Panc1 (cell line): ENCODE measurements at regions not wholly inside any gene's neighbourhood (a gene's known extent, or its start where the extent isn't known, plus 50 kb on each side); places are given as distances from the start of the nearest gene placed in this dataset.

Experiments
- ATAC-seq: fragments of 200-7000 bp; cut with Tn5 transposase; 2 replicates; pipeline ENCODE4 v1.9.1; 2020; ENCODE audit warnings: mild to moderate bottlenecking, moderate library complexity
- BruUV-seq: library from RNA; stranded (reverse); fragments of 400-500 nt; replicated peaks from 2 replicates; lab custom pipeline; 2021; lab: Mats Ljungman, UMichigan
- CTCF ChIA-PET: fragments of 300-600 bp; sonication (Branson Sonifier 250); formaldehyde crosslinking; loops from one replicate; lab custom pipeline; 2022; ENCODE audit warnings: antibody characterized with exemption; lab: Charles Lee
- POLR2A ChIA-PET: fragments of 300-600 bp; sonication (Branson Sonifier 250); formaldehyde crosslinking; loops from one replicate; lab custom pipeline; 2022; ENCODE audit warnings: antibody characterized with exemption; lab: Charles Lee
- DNase-seq: peaks from one replicate; pipeline ENCODE4 v3.0.0-alpha.2; 2010; ENCODE audit warnings: low read depth, low spot score
- H3K27ac ChIP-seq: 2 replicates; pipeline ENCODE4 v1.5.1; 2011; ENCODE audit warnings: mild to moderate bottlenecking, low read length, inconsistent platforms
- H3K27me3 ChIP-seq: fragments of 200-500 bp; sonication (Bioruptor generic); 2 replicates; pipeline ENCODE4 v1.6.0; 2014; ENCODE audit warnings: low read length, inconsistent platforms; ENCODE audit not compliant: control insufficient read depth, insufficient read depth
- H3K36me3 ChIP-seq: fragments of 200-500 bp; sonication (Bioruptor generic); 2 replicates; pipeline ENCODE4 v1.5.1; 2014; ENCODE audit warnings: inconsistent platforms, mild to moderate bottlenecking, low read length, moderate library complexity; ENCODE audit not compliant: control insufficient read depth, insufficient read depth
- H3K4me1 ChIP-seq: 2 replicates; pipeline ENCODE4 v1.5.1; 2011; ENCODE audit warnings: inconsistent platforms, mild to moderate bottlenecking, low read length, moderate library complexity; ENCODE audit not compliant: control insufficient read depth, insufficient read depth
- H3K4me3 ChIP-seq, 2 experiments: 2 replicates each; pipeline ENCODE4 v1.5.1; 2011 to 2012; ENCODE audit warnings: low read depth in 2 of 2, low read length in 2 of 2, mild to moderate bottlenecking in 2 of 2, inconsistent platforms in 1 of 2, moderate library complexity in 1 of 2
- H3K9me3 ChIP-seq: fragments of 200-500 bp; sonication (Bioruptor generic); 2 replicates; pipeline ENCODE4 v1.5.1; 2014; ENCODE audit warnings: low read depth, mild to moderate bottlenecking, inconsistent platforms, low read length, moderate library complexity; ENCODE audit not compliant: control insufficient read depth, insufficient read depth
- CTCF ChIP-seq: fragments of 450-650 bp; IDR thresholded peaks from 2 replicates; pipeline ENCODE4 v1.5.1; 2017; ENCODE audit warnings: mild to moderate bottlenecking
- POLR2AphosphoS5 ChIP-seq: IDR thresholded peaks from 2 replicates; pipeline ENCODE4 v1.6.1; 2012; ENCODE audit warnings: mild to moderate bottlenecking, low read depth, low read length, moderate library complexity
- REST ChIP-seq, 2 experiments: IDR thresholded peaks; 2 replicates each; pipeline ENCODE4 v1.6.1; 2011 to 2012; ENCODE audit warnings: low read depth in 2 of 2, control low read depth in 1 of 2, low read length in 1 of 2, mild to moderate bottlenecking in 1 of 2, moderate library complexity in 1 of 2; ENCODE audit not compliant: insufficient read depth in 1 of 2
- SIN3A ChIP-seq: IDR thresholded peaks from 2 replicates; pipeline ENCODE4 v1.6.1; 2012; ENCODE audit warnings: low read depth, mild to moderate bottlenecking, low read length, moderate library complexity, borderline replicate concordance; ENCODE audit not compliant: insufficient read depth
- TCF7L2 ChIP-seq: IDR thresholded peaks from 2 replicates; pipeline ENCODE4 v1.6.1; 2011; ENCODE audit warnings: mild to moderate bottlenecking, low read depth, low read length, inconsistent platforms
- in situ Hi-C: cut with HindIII; loops from 2 replicates; pipeline ENCODE4 v1.10.0; 2016; ENCODE audit warnings: low sequenced_read_pairs, low pct_unique_long_range_greater_than_20kb
- intact Hi-C: fragments of 100-400 bp; cut with micrococcal nuclease; formaldehyde crosslinking; loops from one replicate; pipeline ENCODE4 v1.10.0; 2022; ENCODE audit not compliant: unreplicated experiment

- DNase-seq (no peak), ATAC-seq (no peak)
- TF ChIP-seq SIN3A (no peak), REST (IDR thresholded peaks at IDR 0.05; ENCODE audit: insufficient read depth in 1 of 2, low read depth in 2 of 2, low read length in 1 of 2) (no peak), TCF7L2 (no peak), CTCF (no peak), POLR2AphosphoS5 (no peak)
- Histone ChIP-seq H3K27me3 (no peaks in the 10 kb centered on the region), H3K4me3 (no peak overlapping the region), H3K4me1 (no peaks in the 10 kb centered on the region), H3K36me3 (no peaks in the 10 kb centered on the region), H3K9me3 (no peaks in the 10 kb centered on the region), H3K27ac (no peak overlapping the region)
- ChIA-PET POLR2A (interaction anchor here (0.6 kb wide), 1 partner anchor 144 kb away, joined by 5 read pairs; no protein-coding TSS in a partner anchor), CTCF (no interaction called here)
- in situ Hi-C loops, result no loop called here
- intact Hi-C loops, result no loop called here
- no TSS peak for BruUV-seq
Observed at GRCh38 chr16:50475170-50475569, 73.0 kb upstream of the NKD1 start.

- no peak overlapping the region for H3K4me3 ChIP-seq
- CTCF ChIA-PET, result no interaction called here
- no peak overlapping the region for H3K27ac ChIP-seq
- intact Hi-C loops, result no loop called here
- DNase-seq (no peak), ATAC-seq (no peak)
- H3K27me3 ChIP-seq, result no peaks in the 10 kb centered on the region
- in situ Hi-C loops, result no loop called here
- no peaks in the 10 kb centered on the region for H3K4me1 ChIP-seq
- TF ChIP-seq SIN3A (no peak), CTCF (no peak), REST (IDR thresholded peaks at IDR 0.05; ENCODE audit: insufficient read depth in 1 of 2, low read depth in 2 of 2, low read length in 1 of 2) (no peak), TCF7L2 (no peak)
- H3K36me3 ChIP-seq, result no peaks in the 10 kb centered on the region
- no peaks in the 10 kb centered on the region for H3K9me3 ChIP-seq
- BruUV-seq, result no TSS peak
- POLR2A ChIA-PET, result no interaction called here
Observed at GRCh38 chr16:50474138-50474537, 74.1 kb upstream of the NKD1 start.
